IMR-90 (cell line): ENCODE measurements at regions not wholly inside any gene's neighbourhood (a gene's known extent, or its start where the extent isn't known, plus 50 kb on each side); places are given as distances from the start of the nearest gene placed in this dataset.

Source experiments
- ATAC-seq: fragments of 200-7000 bp; cut with Tn5 transposase; 2 replicates; pipeline ENCODE4 v1.9.1; 2020; ENCODE audit warnings: low read depth, mild to moderate bottlenecking, moderate library complexity
- BruUV-seq: library from RNA; stranded (reverse); fragments of 400-500 nt; replicated peaks from 2 replicates; lab custom pipeline; 2021; lab: Mats Ljungman, UMichigan
- CTCF ChIA-PET: fragments of 300-600 bp; formaldehyde crosslinking; extraction: SDS; loops from one replicate; lab custom pipeline; 2021; ENCODE audit warnings: antibody characterized with exemption; lab: Yijun Ruan, JAX
- POLR2A ChIA-PET: fragments of 300-600 bp; sonication (Branson Sonifier 250); formaldehyde crosslinking; loops from one replicate; lab custom pipeline; 2022; ENCODE audit warnings: antibody characterized with exemption; ENCODE audit not compliant: unreplicated experiment; lab: Charles Lee
- DNase-seq: peaks from one replicate; pipeline ENCODE4 v3.0.0; 2013
- H2AFZ ChIP-seq: replicated peaks from 2 replicates; pipeline ENCODE3; 2013; ENCODE audit warnings: low read length, mild to moderate bottlenecking; ENCODE audit not compliant: poor library complexity
- H2AK5ac ChIP-seq: 2 replicates; pipeline ENCODE4 v1.6.1; 2013; ENCODE audit warnings: low read depth, low read length, inconsistent platforms
- H2AK9ac ChIP-seq: replicated peaks from 2 replicates; pipeline ENCODE3; 2013; ENCODE audit warnings: mild to moderate bottlenecking, low read depth, low read length, moderate library complexity; ENCODE audit not compliant: poor library complexity
- H2BK120ac ChIP-seq: 2 replicates; pipeline ENCODE4 v1.6.1; 2013; ENCODE audit warnings: low read depth, low read length, inconsistent platforms
- H2BK15ac ChIP-seq: 3 replicates; pipeline ENCODE4 v1.6.1; 2013; ENCODE audit warnings: low read depth, low read length, inconsistent platforms
- H2BK20ac ChIP-seq: 2 replicates; pipeline ENCODE4 v1.6.1; 2013; ENCODE audit warnings: low read depth, mild to moderate bottlenecking, inconsistent platforms, low read length, moderate library complexity
- H2BK5ac ChIP-seq: 2 replicates; pipeline ENCODE4 v1.6.1; 2013; ENCODE audit warnings: mild to moderate bottlenecking, low read depth, low read length, inconsistent platforms; ENCODE audit not compliant: poor library complexity, severe bottlenecking
- H3K14ac ChIP-seq: replicated peaks from 2 replicates; pipeline ENCODE4 v1.6.1; 2013; ENCODE audit warnings: low read depth, low read length, inconsistent platforms
- H3K18ac ChIP-seq: 2 replicates; pipeline ENCODE4 v1.6.1; 2013; ENCODE audit warnings: low read depth, low read length, control low read depth
- H3K23ac ChIP-seq: 2 replicates; pipeline ENCODE4 v1.6.1; 2013; ENCODE audit warnings: low read depth, low read length, inconsistent platforms
- H3K27ac ChIP-seq: 2 replicates; pipeline ENCODE4 v1.5.1; 2013; ENCODE audit warnings: mild to moderate bottlenecking, control low read depth, low read length; ENCODE audit not compliant: insufficient read depth
- H3K27me3 ChIP-seq: 2 replicates; pipeline ENCODE4 v1.6.1; 2013; ENCODE audit warnings: low read length; ENCODE audit not compliant: control insufficient read depth, insufficient read depth
- H3K36me3 ChIP-seq: 2 replicates; pipeline ENCODE4 v1.6.1; 2013; ENCODE audit warnings: low read length, mixed read lengths; ENCODE audit not compliant: control insufficient read depth, insufficient read depth
- H3K4ac ChIP-seq: 2 replicates; pipeline ENCODE4 v1.6.1; 2013; ENCODE audit warnings: low read depth, low read length, inconsistent platforms
- H3K4me1 ChIP-seq: 2 replicates; pipeline ENCODE4 v1.6.1; 2013; ENCODE audit warnings: low read length, mixed read lengths; ENCODE audit not compliant: control insufficient read depth, insufficient read depth
- H3K4me2 ChIP-seq: 2 replicates; pipeline ENCODE4 v1.6.1; 2013; ENCODE audit warnings: low read depth, mild to moderate bottlenecking, control low read depth, low read length, moderate library complexity
- H3K4me3 ChIP-seq: 2 replicates; pipeline ENCODE4 v1.5.1; 2013; ENCODE audit warnings: low read depth, mild to moderate bottlenecking, control low read depth, low read length, moderate library complexity; ENCODE audit not compliant: insufficient read depth
- H3K56ac ChIP-seq: 2 replicates; pipeline ENCODE4 v1.6.1; 2013; ENCODE audit warnings: low read length, inconsistent platforms; ENCODE audit not compliant: insufficient read depth; ENCODE audit errors: extremely low read depth
- H3K79me1 ChIP-seq, 2 experiments: 2 replicates each; pipeline ENCODE4 v1.6.1; 2013; ENCODE audit warnings: low read length in 2 of 2, inconsistent platforms in 1 of 2, low read depth in 1 of 2
- H3K9ac ChIP-seq: 2 replicates; pipeline ENCODE4 v1.6.1; 2013; ENCODE audit warnings: low read depth, low read length, control low read depth
- H3K9me1 ChIP-seq: 2 replicates; pipeline ENCODE4 v1.6.1; 2013; ENCODE audit warnings: low read length, inconsistent platforms; ENCODE audit not compliant: insufficient read depth
- H3K9me3 ChIP-seq: 2 replicates; pipeline ENCODE4 v1.6.1; 2013; ENCODE audit warnings: low read length; ENCODE audit not compliant: control insufficient read depth, insufficient read depth
- H4K20me1 ChIP-seq: 2 replicates; pipeline ENCODE4 v1.6.1; 2013; ENCODE audit warnings: low read length, inconsistent platforms; ENCODE audit not compliant: insufficient read depth
- H4K5ac ChIP-seq: 2 replicates; pipeline ENCODE4 v1.6.1; 2013; ENCODE audit warnings: mild to moderate bottlenecking, low read depth, low read length, control low read depth
- H4K8ac ChIP-seq, 2 experiments: 2 replicates each; pipeline ENCODE4 v1.6.1; 2013; ENCODE audit warnings: low read depth in 2 of 2, low read length in 2 of 2, control low read depth in 1 of 2, inconsistent platforms in 1 of 2
- H4K91ac ChIP-seq: 2 replicates; pipeline ENCODE4 v1.6.1; 2013; ENCODE audit warnings: low read depth, low read length, inconsistent platforms; ENCODE audit not compliant: insufficient read depth
- BHLHE40 ChIP-seq: fragments of 150-350 bp; IDR thresholded peaks from 2 replicates; pipeline ENCODE4 v1.6.1; 2016; ENCODE audit warnings: mild to moderate bottlenecking, low read depth, low read length
- CEBPB ChIP-seq: IDR thresholded peaks from 2 replicates; pipeline ENCODE4 v1.6.1; 2012; ENCODE audit warnings: low read depth, low read length, improper control_type of control experiment
- CHD1 ChIP-seq: IDR thresholded peaks from 2 replicates; pipeline ENCODE4 v1.6.1; 2012; ENCODE audit warnings: low read depth, low read length, improper control_type of control experiment
- ELK1 ChIP-seq: fragments of 150-350 bp; IDR thresholded peaks from 2 replicates; pipeline ENCODE4 v1.6.1; 2016; ENCODE audit warnings: low read depth, mild to moderate bottlenecking, low read length, moderate library complexity, borderline replicate concordance
- FOS ChIP-seq: fragments of 150-350 bp; IDR thresholded peaks from 2 replicates; pipeline ENCODE4 v1.6.1; 2016; ENCODE audit warnings: low read depth, low read length
- MAFK ChIP-seq: IDR thresholded peaks from 2 replicates; pipeline ENCODE4 v1.6.1; 2012; ENCODE audit warnings: low read depth, low read length, improper control_type of control experiment
- MAZ ChIP-seq: IDR thresholded peaks from 2 replicates; pipeline ENCODE4 v1.6.1; 2012; ENCODE audit warnings: low read depth, mild to moderate bottlenecking, low read length, improper control_type of control experiment, moderate library complexity, borderline replicate concordance
- MXI1 ChIP-seq: IDR thresholded peaks from 2 replicates; pipeline ENCODE4 v1.6.1; 2012; ENCODE audit warnings: low read depth, mild to moderate bottlenecking, low read length, moderate library complexity, borderline replicate concordance
- NFE2L2 ChIP-seq: fragments of 150-350 bp; IDR thresholded peaks from 2 replicates; pipeline ENCODE4 v1.6.1; 2016; ENCODE audit warnings: low read depth, mild to moderate bottlenecking, low read length
- POLR2A ChIP-seq: IDR thresholded peaks from 2 replicates; pipeline ENCODE4 v1.6.1; 2012; ENCODE audit warnings: mild to moderate bottlenecking, low read depth, low read length
- RAD21 ChIP-seq: IDR thresholded peaks from 2 replicates; pipeline ENCODE4 v1.6.1; 2012; ENCODE audit warnings: low read length, improper control_type of control experiment
- RCOR1 ChIP-seq: IDR thresholded peaks from 2 replicates; pipeline ENCODE4 v1.6.1; 2012; ENCODE audit warnings: mild to moderate bottlenecking, low read length, improper control_type of control experiment; ENCODE audit not compliant: insufficient replicate concordance
- RFX5 ChIP-seq: IDR thresholded peaks from 2 replicates; pipeline ENCODE4 v1.8.0; 2012; ENCODE audit warnings: low read depth, mild to moderate bottlenecking, low read length, moderate library complexity
- SMC3 ChIP-seq: fragments of 150-350 bp; IDR thresholded peaks from 2 replicates; pipeline ENCODE4 v1.6.1; 2016; ENCODE audit warnings: low read depth, mild to moderate bottlenecking, antibody characterized with exemption, low read length, moderate library complexity
- USF2 ChIP-seq: fragments of 150-350 bp; IDR thresholded peaks from 2 replicates; pipeline ENCODE4 v1.6.1; 2017; ENCODE audit warnings: mild to moderate bottlenecking, antibody characterized with exemption, low read length, low read depth
- WGBS, 2 experiments: methylation state at CpG; one replicate each; pipeline versions ENCODE4 v1.1.5 to v1.1.7; 2013; ENCODE audit warnings: missing lambda C conversion rate in 2 of 2; ENCODE audit not compliant: insufficient read length in 1 of 2; ENCODE audit errors: extremely low coverage in 2 of 2; 5-methylcytosine and 5-hydroxymethylcytosine counted together
- dilution Hi-C: fragments of 300-500 bp; cut with HindIII; formaldehyde crosslinking; loops from one replicate; pipeline ENCODE4 v1.14.3; 2018; ENCODE audit warnings: low sequenced_read_pairs; ENCODE audit not compliant: unreplicated experiment
- in situ Hi-C: fragments of 300-500 bp; cut with MboI; formaldehyde crosslinking; loops from 3 replicates; pipeline ENCODE4 v1.14.3; 2019; ENCODE audit warnings: low sequenced_read_pairs, inconsistent platforms, mixed read lengths
- intact Hi-C: fragments of 100-400 bp; cut with micrococcal nuclease; formaldehyde crosslinking; loops from 2 replicates; pipeline ENCODE4 v1.10.0; 2022
- TF ChIP-seq, protein P1 (sequence below): conservative IDR thresholded peaks from 2 replicates; pipeline ENCODE4 v1.5.1; 2012; ENCODE audit warnings: mild to moderate bottlenecking, low read depth, low read length, improper control_type of control experiment

DNA sequence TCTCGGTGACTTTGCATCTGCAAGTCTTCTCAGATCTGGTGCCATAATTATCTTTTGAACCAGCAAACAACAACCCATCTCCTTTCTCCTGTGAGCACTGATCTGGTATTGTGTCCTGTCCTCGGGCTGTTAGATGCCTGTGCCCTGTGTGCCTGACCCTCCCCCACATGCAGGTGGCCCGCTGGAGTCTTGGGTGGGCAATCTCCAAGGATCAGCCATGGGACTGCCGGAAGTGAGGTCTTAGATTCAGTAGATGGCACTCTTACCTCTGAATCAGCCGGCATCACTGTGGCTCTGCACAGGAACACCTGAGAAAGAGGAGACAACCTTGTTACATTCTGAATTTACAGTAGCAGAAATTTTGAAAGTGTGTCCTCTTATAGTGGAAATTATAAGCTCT, 172.4 kb downstream of the IRX2 start:
- intact Hi-C loops (no loop called here), in situ Hi-C loops (no loop called here), dilution Hi-C loops (no loop called here)
- H3K4me1 ChIP-seq, result no peaks in the 10 kb centered on the region
- TF ChIP-seq SMC3, result no peak
- no peak for TF ChIP-seq CEBPB
- no peak for TF ChIP-seq BHLHE40
- no peak for TF ChIP-seq MAZ
- no peak for TF ChIP-seq RFX5
- no peak for TF ChIP-seq USF2
- no peak for TF ChIP-seq RAD21
- no peak for TF ChIP-seq MXI1
- no peak for TF ChIP-seq RCOR1
- no peak for TF ChIP-seq NFE2L2
- no peak for TF ChIP-seq FOS
- no peak for TF ChIP-seq POLR2A
- TF ChIP-seq, protein P1, sequence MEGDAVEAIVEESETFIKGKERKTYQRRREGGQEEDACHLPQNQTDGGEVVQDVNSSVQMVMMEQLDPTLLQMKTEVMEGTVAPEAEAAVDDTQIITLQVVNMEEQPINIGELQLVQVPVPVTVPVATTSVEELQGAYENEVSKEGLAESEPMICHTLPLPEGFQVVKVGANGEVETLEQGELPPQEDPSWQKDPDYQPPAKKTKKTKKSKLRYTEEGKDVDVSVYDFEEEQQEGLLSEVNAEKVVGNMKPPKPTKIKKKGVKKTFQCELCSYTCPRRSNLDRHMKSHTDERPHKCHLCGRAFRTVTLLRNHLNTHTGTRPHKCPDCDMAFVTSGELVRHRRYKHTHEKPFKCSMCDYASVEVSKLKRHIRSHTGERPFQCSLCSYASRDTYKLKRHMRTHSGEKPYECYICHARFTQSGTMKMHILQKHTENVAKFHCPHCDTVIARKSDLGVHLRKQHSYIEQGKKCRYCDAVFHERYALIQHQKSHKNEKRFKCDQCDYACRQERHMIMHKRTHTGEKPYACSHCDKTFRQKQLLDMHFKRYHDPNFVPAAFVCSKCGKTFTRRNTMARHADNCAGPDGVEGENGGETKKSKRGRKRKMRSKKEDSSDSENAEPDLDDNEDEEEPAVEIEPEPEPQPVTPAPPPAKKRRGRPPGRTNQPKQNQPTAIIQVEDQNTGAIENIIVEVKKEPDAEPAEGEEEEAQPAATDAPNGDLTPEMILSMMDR, result no peak
- TF ChIP-seq MAFK, result no peak
- no peak for TF ChIP-seq ELK1
- no peak for TF ChIP-seq CHD1
- no peak overlapping the region for H2AK9ac ChIP-seq
- no peak for DNase-seq
- H4K8ac ChIP-seq, result no peak overlapping the region
- no peak overlapping the region for H2BK20ac ChIP-seq
- ATAC-seq, result no peak
- no peak overlapping the region for H3K9ac ChIP-seq
- H3K27ac ChIP-seq, result no peak overlapping the region
- H3K23ac ChIP-seq, result no peak overlapping the region
- BruUV-seq, result no TSS peak
- WGBS, 2 experiments, result no CpG with 5 or more reads among the region's 5 CpGs
- ChIA-PET CTCF (interaction anchor here (0.6 kb wide), 1 partner anchor 206 kb away, joined by 3 read pairs; no protein-coding TSS in a partner anchor), POLR2A (no interaction called here)
- H3K9me1 ChIP-seq, result no peaks in the 10 kb centered on the region
- H3K14ac ChIP-seq, result no peak overlapping the region
- H2BK15ac ChIP-seq, result no peak overlapping the region
- no peak overlapping the region for H4K91ac ChIP-seq
- no peak overlapping the region for H2BK5ac ChIP-seq
- H3K4me2 ChIP-seq, result no peak overlapping the region
- no peak overlapping the region for H3K4me3 ChIP-seq
- H2AFZ ChIP-seq, result no peak overlapping the region
- H4K20me1 ChIP-seq, result no peaks in the 10 kb centered on the region
- no peak overlapping the region for H3K18ac ChIP-seq
- no peaks in the 10 kb centered on the region for H3K27me3 ChIP-seq
- no peak overlapping the region for H2BK120ac ChIP-seq
- no peaks in the 10 kb centered on the region for H3K36me3 ChIP-seq
- H4K5ac ChIP-seq, result no peak overlapping the region
- H3K4ac ChIP-seq, result no peak overlapping the region
- H3K56ac ChIP-seq, result no peak overlapping the region
- H3K79me1 ChIP-seq, result no peaks in the 10 kb centered on the region
- no peak overlapping the region for H2AK5ac ChIP-seq
- peaks cover 39% of the 10 kb centered on the region for H3K9me3 ChIP-seq
